Spleen (tissue), 11 donors: ENCODE measurements at regions not wholly inside any gene's neighbourhood (a gene's known extent, or its start where the extent isn't known, plus 50 kb on each side); places are given as distances from the start of the nearest gene placed in this dataset.

Experiments
- DNase-seq: peaks from one replicate; pipeline ENCODE4 v3.0.0-alpha.2; 2020
- H3K27ac ChIP-seq, 8 donors: fragments of 200-600 bp; sonication (generic) in 7 of 8; 1 replicate in 4 of 8; 2 replicates in 4 of 8; pipeline versions ENCODE4 v1.5.0 to v1.8.0; 2016 to 2021; ENCODE audit warnings: inconsistent platforms in 4 of 8, mild to moderate bottlenecking in 4 of 8, moderate library complexity in 1 of 8
- H3K27me3 ChIP-seq, 7 donors: fragments of 200-600 bp; sonication (generic) in 6 of 7; replicated peaks in 1 of 7; 1 replicate in 4 of 7; 2 replicates in 3 of 7; pipeline versions ENCODE4 v1.5.0 to v1.8.0; 2016 to 2021; ENCODE audit warnings: inconsistent platforms in 3 of 7, mild to moderate bottlenecking in 1 of 7
- H3K36me3 ChIP-seq, 6 donors: fragments of 200-600 bp; sonication (generic) in 5 of 6; 1 replicate in 4 of 6; 2 replicates in 2 of 6; pipeline versions ENCODE4 v1.5.0 to v1.8.0; 2016 to 2021; ENCODE audit warnings: inconsistent platforms in 2 of 6
- H3K4me1 ChIP-seq, 6 donors: fragments of 200-600 bp; sonication (generic) in 5 of 6; 1 replicate in 3 of 6; 2 replicates in 3 of 6; pipeline versions ENCODE4 v1.5.0 to v1.8.0; 2016 to 2021; ENCODE audit warnings: inconsistent platforms in 3 of 6
- H3K4me3 ChIP-seq, 8 donors: fragments of 200-600 bp; sonication (generic) in 7 of 8; 1 replicate in 4 of 8; 2 replicates in 4 of 8; pipeline versions ENCODE4 v1.5.0 to v1.8.0; 2016 to 2021; ENCODE audit warnings: inconsistent platforms in 4 of 8, mild to moderate bottlenecking in 4 of 8, moderate library complexity in 2 of 8
- H3K9me3 ChIP-seq, 8 donors: fragments of 200-600 bp; sonication (generic) in 7 of 8; 1 replicate in 4 of 8; 2 replicates in 4 of 8; pipeline versions ENCODE4 v1.5.0 to v1.8.0; 2016 to 2021; ENCODE audit warnings: inconsistent platforms in 4 of 8
- CTCF ChIP-seq, 11 experiments: fragments of 200-600 bp in 7 of 11; fragments of 450-650 bp in 4 of 11; sonication (generic) in 4 of 11; IDR thresholded peaks in 8 of 11; conservative IDR thresholded peaks in 3 of 11; 1 replicate in 7 of 11; 2 replicates in 4 of 11; pipeline versions ENCODE4 v1.4.0 to v1.8.0; 2016 to 2021; ENCODE audit warnings: antibody characterized with exemption in 11 of 11, inconsistent platforms in 4 of 11, mild to moderate bottlenecking in 1 of 11
- POLR2A ChIP-seq, 3 donors: fragments of 450-650 bp; IDR thresholded peaks; one replicate each; pipeline ENCODE4 v1.5.1; 2017; ENCODE audit warnings: antibody characterized with exemption in 3 of 3, mild to moderate bottlenecking in 1 of 3
- POLR2AphosphoS5 ChIP-seq, 3 donors: sonication (generic); formaldehyde crosslinking; IDR thresholded peaks; one replicate each; pipeline ENCODE4 v1.5.1; 2017; ENCODE audit warnings: antibody characterized with exemption in 3 of 3
- WGBS, 5 donors: extraction: QIAGEN DNeasy Blood & Tissue Kit in 3 of 5; methylation state at CpG; one replicate each; pipeline versions ENCODE4 v1.1.5 to v1.1.7; 2013 to 2018; 5-methylcytosine and 5-hydroxymethylcytosine counted together
- intact Hi-C: fragments of 100-400 bp; cut with DNase I; formaldehyde crosslinking; loops from one replicate; pipeline ENCODE4 v1.15.0; 2023; ENCODE audit warnings: low total_unique reads
- donor health status: healthy with polysubstance abuse.
- donor health status: DM: no; HTN: no; CAD: no; lungs with moderate emphysema.
- donor health status: DM: no; HTN: no; CAD: no.
- donor health status: Bipolar disorder and iron deficiency.
- donor health status: healthy.
- donor health status: DM: no; HTN: no; CAD: no.
- donor health status: DM: yes; HTN: yes; CAD: no.

GRCh38 chr18:2441544-2441943, 129.8 kb downstream of the METTL4 start:
- Histone ChIP-seq H3K4me3 (no peak overlapping the region), H3K36me3 (no peaks in the 10 kb centered on the region), H3K4me1 (no peaks in the 10 kb centered on the region), H3K27me3 (no peaks in the 10 kb centered on the region), H3K27ac (no peak overlapping the region), H3K9me3 (peaks cover 0 to 11% (median 0%) of the 10 kb centered on the region in 8 donors)
- intact Hi-C loops, result no loop called here
- no peak for DNase-seq
- TF ChIP-seq POLR2AphosphoS5 (IDR thresholded peaks at IDR 0.05) (no peak), CTCF (IDR thresholded peaks at IDR 0.05 in 8 of 11, conservative IDR thresholded peaks at IDR 0.05 in 3 of 11) (no peak), POLR2A (IDR thresholded peaks at IDR 0.05) (no peak)
- WGBS, 5 donors, result 69 to 83% (median 71%) methylated on average over 2 of the region's 2 CpGs

- TF ChIP-seq POLR2A (IDR thresholded peaks at IDR 0.05) (no peak), CTCF (IDR thresholded peaks at IDR 0.05 in 8 of 11, conservative IDR thresholded peaks at IDR 0.05 in 3 of 11) (no peak)
- H3K4me3 ChIP-seq, result no peak overlapping the region
- H3K27ac ChIP-seq, result no peak overlapping the region
- no peaks in the 10 kb centered on the region for H3K27me3 ChIP-seq
- DNase-seq, result no peak
- WGBS, 5 donors, result 59 to 77% (median 64%) methylated on average over 3 of the region's 3 CpGs
- intact Hi-C loops, result no loop called here
- no peaks in the 10 kb centered on the region for H3K4me1 ChIP-seq
- H3K9me3 ChIP-seq, result peaks cover 0 to 11% (median 0%) of the 10 kb centered on the region in 8 donors
- H3K36me3 ChIP-seq, result no peaks in the 10 kb centered on the region
Observed at GRCh38 chr18:2442006-2442405, 129.3 kb downstream of the METTL4 start.

- no peak overlapping the region for H3K4me3 ChIP-seq
- intact Hi-C loops, result no loop called here
- H3K4me1 ChIP-seq, result no peaks in the 10 kb centered on the region
- no peaks in the 10 kb centered on the region for H3K36me3 ChIP-seq
- H3K9me3 ChIP-seq, result peaks cover 0 to 11% (median 0%) of the 10 kb centered on the region in 8 donors
- no peak for TF ChIP-seq POLR2AphosphoS5 (IDR thresholded peaks at IDR 0.05)
- no peak for TF ChIP-seq POLR2A (IDR thresholded peaks at IDR 0.05)
- TF ChIP-seq CTCF (IDR thresholded peaks at IDR 0.05 in 8 of 11, conservative IDR thresholded peaks at IDR 0.05 in 3 of 11), result no peak
- no peaks in the 10 kb centered on the region for H3K27me3 ChIP-seq
- DNase-seq, result no peak
- 79 to 87% (median 85%) methylated on average over 4 of the region's 4 CpGs for WGBS, 5 donors
- no peak overlapping the region for H3K27ac ChIP-seq
Observed at GRCh38 chr18:2442726-2443275, 128.5 kb downstream of the METTL4 start.

- H3K27ac ChIP-seq, result no peak overlapping the region
- H3K36me3 ChIP-seq, result no peaks in the 10 kb centered on the region
- no peak overlapping the region for H3K4me3 ChIP-seq
- no peaks in the 10 kb centered on the region for H3K27me3 ChIP-seq
- DNase-seq, result no peak
- peaks cover 0 to 11% (median 0%) of the 10 kb centered on the region in 8 donors for H3K9me3 ChIP-seq
- TF ChIP-seq POLR2A (IDR thresholded peaks at IDR 0.05), result no peak
- no peak for TF ChIP-seq CTCF (IDR thresholded peaks at IDR 0.05 in 8 of 11, conservative IDR thresholded peaks at IDR 0.05 in 3 of 11)
- TF ChIP-seq POLR2AphosphoS5 (IDR thresholded peaks at IDR 0.05), result no peak
- no peaks in the 10 kb centered on the region for H3K4me1 ChIP-seq
- intact Hi-C loops, result no loop called here
- 37 to 46% (median 41%) methylated on average over 5 of the region's 5 CpGs for WGBS, 5 donors
Observed at GRCh38 chr18:2444201-2444875, 127.0 kb downstream of the METTL4 start.
